Stimulated activated naive CD4-positive, alpha-beta T cell treated with Interleukin-2 at 50 U/mL for 16 hours (primary cell): ENCODE measurements at regions not wholly inside any gene's neighbourhood (a gene's known extent, or its start where the extent isn't known, plus 50 kb on each side); places are given as distances from the start of the nearest gene placed in this dataset.

Experiments
- DNase-seq: peaks from one replicate; lab custom pipeline; 2025; lab: John Stamatoyannopoulos, UW

DNA sequence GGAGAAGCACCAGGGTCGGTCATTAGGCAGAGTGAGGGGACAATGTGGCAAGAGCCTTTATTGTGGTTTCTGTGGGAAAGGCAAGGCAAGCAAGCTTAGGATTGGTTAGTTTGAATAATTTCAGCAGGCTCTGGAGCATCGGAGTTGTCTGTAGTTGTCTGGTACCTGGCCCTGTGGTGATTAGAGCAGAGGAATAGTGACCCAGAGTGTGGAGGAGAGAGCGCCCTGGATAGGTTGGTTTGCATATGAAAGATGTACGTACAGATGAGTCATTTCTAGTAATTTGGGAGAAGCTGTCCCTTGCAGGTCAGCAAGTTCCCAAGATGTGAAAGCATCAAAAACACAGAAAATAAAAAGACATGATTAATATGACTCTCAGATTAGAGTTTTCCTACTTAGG lies 383.1 kb upstream of the MEX3C start:
- no peak for DNase-seq

DNA sequence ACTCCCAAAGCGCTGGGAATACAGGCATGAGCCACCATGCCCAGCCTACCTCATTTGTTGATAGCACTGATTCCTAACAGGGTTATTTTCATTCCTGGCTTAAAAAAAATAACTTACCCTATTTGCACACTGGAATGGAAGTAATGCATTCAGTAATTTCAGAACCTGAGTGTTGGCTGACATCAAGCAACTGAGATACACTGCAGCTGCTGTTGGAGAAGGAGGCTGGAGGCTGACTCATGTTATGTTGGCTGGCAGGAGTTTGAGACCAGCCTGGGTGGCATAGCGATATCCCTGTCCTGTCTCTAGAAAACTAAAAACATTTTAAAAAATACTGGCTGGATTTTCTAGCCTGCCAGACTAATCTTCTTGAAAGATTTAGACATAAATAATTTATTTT lies 385.1 kb upstream of the MEX3C start:
- DNase-seq: no peak

DNA sequence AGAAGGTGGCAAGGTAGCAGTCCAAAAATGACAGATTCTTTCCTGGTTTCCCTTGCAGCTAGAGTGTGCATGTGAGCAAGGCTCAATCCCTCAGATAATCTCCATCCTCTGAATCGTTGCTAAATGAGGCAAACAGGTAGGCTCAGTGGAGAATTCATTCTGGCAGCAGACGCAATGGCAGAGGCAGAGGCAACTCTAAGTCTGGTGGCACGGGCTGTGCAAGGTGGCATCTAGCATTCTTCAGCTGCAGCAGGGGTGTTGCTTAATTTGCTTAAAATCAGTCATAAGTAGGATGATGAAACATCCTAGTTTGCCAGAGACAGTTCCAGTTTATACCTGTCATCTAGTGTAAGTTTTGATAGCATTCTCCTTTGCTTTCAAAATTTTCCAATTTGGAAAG lies 391.1 kb upstream of the MEX3C start:
- no peak for DNase-seq

DNA sequence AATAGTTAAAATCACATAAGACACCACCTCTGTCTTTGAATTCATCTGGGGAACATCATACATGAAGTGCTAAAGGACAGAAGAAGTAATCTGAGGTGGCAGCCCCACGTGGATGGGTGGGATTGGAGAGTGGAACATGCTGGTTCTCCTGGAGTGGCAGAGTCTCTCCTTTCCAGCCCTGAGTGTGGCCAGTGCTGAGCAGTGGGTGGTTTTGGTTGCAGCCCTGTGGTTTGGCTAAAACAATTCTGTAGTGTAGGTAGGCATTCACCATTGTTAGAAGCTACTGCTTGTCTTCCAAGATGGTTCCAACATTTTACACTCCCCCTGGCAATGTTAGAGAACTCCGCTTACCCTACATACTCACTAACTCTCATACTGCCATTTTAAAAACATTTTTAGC lies 396.4 kb upstream of the MEX3C start:
- no peak for DNase-seq

DNA sequence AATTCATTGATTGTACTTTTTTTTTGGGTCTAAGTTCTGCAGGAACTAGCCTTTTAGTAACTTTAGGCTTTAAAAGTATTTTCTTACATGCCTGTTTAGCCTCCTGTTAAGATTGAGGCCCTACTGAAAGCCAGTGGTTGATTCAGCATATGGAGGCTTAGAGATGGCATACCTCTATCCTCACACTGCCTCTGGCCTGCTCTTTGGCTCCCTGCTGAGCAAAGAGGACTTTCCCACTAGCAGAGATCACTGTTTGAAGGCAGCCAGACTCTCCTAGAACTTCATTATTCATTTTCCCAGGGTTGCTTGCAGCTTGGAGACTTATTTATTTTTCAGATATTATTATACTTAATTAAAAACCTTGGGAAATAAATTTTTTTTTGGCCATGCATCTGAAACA lies 405.6 kb upstream of the MEX3C start:
- no peak for DNase-seq

DNA sequence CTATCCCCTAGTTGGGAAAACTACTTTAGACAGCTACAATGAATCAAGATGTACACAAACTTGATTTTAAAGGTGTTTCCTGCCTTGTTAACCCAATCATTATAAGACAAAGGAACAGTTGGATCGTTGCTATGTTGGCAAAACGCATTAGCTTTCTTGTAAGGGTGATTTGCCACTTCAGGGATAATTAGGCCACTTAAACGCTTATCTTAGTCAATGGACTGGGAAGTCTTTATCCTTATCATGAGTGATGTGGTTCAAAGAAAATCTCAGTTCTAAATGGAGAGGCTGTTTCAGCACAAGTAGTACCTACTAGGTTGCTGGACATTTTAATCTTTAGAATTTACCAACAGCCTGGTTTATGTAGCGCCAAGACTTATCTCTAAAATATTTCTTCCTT lies 406.1 kb upstream of the MEX3C start:
- DNase-seq: no peak

DNA sequence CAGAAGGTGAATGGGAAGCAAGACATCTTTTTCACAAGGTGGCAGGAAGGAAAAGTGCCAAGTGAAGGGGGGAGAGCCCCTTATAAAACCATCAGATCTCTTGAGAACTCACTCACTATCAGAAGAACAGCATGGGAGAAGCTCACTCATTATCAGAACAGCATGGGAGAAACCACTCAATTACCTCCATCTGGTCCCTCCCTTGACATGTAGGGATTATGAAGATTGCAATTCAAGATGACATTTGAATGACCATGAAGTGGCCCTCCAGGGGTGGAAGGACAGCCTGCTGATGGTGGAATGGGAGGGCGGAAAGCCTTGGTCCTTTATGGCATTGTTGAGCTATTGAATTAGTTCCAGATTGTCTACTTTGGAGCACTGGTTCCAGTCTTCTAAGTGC lies 413.0 kb upstream of the MEX3C start:
- DNase-seq: no peak

DNA sequence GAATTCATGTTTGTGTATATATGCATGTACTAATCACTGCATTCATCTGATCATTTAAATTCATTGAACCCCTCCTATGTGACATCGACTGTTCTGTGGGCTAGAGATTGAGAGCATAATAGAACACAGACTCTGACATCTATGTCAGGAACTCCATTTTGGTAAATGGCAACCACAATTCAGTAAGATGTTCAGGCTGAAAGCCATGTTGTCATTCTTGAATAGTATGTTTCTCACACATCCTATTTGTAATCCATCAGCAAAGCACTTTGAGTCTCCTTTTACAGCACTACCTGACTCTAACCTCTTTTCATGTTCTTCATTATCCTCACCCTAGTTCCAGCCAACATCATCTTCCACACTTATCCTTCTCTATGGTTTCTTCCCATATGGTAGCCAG lies 413.8 kb upstream of the MEX3C start:
- DNase-seq: no peak

DNA sequence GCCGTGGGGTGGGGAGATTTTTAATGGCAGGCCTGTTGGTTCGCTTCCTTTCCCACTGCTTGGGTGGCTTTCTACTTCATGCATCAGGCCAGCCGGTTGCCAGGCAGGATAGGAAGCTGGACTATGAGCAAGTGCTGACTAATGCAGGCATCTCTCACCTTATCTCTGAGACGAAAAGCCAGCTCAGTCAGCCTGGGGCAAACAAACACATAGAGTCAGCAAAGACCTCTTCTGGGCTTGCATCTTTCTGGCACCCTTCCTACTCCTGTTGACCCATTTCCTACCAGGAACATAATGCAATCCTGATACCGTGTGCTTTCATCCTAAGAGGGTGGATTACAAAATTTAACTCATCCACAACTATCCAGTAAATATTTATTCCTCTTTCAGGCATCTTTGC lies 416.6 kb upstream of the MEX3C start:
- no peak for DNase-seq

DNA sequence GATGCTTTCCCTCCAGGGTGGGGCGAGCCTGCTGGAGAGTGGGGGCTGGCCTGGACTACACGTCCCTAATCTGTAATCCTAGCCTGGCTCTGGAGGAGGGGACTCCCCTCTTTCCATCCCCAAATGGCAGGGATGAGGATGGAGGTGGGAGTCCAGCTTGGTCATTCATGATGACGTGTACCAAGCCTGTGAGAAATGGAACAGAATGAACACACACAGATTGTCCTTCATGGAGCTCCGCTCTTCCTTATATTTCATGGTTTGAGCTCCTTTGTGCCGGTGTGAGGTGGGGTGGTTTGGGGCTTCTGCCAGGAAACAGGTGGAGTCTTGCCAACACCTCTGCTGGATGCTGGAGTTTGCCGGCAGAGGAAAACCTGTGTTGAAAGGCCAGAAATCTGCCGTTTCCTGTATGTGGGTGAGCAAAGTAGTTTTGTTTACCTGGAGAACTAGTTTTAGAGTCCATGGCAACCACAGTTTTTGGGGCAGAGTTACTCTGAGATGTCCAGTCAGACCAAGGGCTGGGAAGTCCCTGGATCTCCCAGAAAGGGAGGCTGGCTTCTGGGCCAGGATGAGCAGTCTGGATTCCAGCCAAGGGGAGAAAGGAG lies 417.6 kb upstream of the MEX3C start:
- DNase-seq: no peak

DNA sequence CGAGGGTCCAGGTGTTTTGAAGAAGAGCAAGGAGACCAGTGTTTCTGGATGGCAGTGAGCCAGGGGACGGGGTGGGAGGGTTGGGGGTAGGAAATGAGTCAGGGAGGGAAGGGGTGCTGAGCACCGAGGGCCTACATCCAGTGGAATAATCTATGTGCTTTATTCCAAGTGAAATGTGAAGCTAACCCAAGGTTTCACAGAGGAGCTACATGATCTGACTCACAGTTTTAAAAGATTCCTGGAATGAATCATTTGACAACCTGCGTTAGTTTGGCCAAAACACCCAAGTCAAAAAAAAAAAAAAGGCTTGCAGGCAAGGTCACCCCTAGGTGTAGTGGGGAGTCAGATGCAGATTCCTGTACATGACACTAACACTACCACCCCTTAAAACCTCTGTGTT lies 419.7 kb upstream of the MEX3C start:
- DNase-seq: no peak

DNA sequence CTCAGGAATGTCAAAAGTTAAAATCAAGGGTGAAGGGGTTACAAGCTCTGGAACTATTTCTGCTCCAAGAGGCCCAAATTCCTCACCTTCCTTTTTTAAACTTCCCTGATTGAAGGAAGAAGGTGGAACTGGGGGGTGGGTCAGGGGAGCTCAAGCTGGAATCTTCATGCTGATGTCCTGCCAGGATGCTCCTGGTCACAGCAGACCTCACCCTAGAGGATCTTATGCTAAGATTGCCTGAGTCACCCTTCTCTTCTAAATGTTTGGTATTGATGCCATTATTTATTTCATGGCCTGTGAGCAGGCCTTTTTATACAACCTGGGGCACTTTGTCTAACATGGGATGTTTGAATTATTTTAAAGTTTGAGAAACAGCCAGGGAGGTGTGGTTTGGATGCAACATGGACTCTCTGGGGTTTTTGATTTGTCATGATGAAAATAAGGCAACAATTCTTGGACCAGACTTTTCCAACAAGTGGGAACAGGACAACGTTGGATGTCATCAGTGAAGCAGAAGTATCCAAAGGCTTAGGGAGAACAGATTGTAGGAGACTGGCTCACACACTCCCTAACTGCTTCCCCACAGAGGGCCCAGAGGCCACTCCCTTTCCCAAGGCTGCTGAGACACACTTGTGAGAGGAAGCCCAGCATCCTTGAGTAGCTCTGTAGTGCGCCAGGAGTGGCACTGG lies 420.2 kb upstream of the MEX3C start:
- no peak for DNase-seq

DNA sequence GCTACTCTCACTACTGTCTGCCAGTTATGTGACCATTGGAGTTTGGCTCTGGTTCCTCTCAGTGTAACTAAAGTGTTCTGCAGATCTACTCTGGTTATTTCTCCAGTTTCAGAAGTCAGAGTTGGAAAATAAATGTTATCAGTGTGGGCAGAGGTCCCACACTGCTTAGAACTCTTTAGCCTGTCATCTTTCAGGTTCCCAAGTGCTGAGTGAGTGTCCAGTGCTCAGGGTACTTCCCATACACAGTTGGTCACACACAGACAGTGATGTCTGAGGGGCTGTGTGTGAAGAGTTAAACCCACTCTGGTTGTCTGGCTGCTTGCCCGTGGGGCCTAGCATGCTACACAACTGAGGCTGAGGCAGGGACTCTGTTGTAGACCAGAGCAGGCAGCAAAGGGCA lies 421.8 kb upstream of the MEX3C start:
- no peak for DNase-seq

DNA sequence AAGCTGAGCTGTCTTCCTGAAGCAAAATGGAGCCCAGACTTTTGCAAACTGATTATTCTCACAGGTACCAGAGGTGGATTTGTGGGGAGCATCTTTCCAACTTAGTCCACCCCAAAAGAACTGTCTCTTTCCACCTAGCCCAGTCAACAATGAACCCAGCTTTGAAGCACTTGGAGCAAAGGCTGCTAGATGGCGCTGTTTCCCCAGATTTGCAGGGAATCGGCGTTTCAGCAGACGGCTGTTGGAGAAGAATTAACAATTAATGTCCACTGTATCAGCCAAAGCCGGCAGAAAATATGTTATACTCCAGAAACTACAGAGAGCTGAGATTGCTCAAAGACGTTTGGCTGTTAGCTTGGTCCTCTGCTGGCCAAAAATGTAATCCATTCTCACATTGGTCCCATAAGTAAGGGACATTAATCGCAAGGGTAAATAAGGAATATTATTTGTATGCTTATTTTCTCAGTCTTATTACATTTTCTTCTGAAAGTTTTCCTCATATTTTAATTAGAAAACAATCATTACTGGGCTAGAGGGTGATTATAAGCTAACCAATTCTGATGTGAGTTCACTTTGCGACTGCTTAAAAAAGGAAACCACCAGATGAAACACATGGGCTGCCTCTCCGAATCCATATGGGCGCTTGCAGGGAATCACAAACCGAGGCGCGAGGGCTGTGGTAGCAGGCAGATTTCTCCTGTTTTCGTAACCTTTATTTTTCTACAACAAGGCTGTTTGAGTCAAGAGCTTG lies 423.8 kb upstream of the MEX3C start:
- DNase-seq: no peak

DNA sequence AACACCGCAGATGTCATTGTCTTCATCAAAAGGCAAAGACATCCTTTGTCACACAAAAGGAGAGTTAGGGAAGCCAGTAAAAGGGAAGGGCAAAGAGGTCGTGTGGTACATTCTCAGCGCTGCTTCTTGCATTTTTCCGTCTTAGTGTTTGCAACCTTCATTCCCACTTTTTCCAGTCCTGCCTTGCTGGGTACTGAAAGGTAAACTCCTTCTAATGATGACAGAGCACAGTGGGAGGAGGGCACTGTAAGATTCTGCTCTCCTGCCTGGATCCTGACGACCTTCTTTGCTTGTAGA lies 424.3 kb upstream of the MEX3C start:
- no peak for DNase-seq

DNA sequence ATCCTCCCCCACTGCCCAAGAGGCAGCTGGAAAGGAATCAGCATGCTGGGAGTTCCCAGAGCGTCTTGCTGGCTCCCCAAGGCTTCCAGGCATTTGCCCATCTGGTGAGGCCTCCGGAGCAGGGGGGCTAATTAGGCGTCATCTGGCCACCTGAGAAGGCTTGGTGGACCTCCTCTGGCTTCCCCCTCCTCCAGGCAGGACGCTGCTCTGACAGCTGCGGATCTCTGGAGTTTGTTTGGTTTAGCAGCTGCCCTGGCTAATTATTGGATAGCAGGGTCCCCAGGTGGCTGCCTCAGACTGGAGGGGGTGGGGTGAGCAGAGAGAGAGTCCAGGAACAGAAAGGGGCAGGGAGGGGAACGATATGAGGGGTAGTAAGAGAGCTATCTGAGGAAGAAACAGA lies 425.2 kb upstream of the MEX3C start:
- no peak for DNase-seq

DNA sequence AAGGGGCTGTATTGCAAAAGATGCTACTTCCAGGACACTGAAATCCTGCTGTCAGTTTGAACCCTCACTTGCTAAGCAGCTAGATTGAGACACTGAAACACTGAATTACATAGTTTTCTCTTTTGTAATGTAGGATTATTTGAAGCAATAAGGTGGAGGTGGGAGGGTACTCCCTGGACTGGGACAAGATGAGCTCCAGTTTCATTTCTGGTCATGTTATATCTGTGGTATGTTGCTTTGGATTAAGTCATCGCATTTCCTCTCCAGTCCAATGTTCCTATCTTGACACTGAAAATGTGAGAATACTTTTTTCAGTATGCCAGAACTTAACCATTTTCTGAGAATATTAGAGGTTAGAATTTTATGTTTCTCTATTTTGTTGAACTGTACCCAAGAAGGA lies 426.2 kb upstream of the MEX3C start:
- DNase-seq: no peak

DNA sequence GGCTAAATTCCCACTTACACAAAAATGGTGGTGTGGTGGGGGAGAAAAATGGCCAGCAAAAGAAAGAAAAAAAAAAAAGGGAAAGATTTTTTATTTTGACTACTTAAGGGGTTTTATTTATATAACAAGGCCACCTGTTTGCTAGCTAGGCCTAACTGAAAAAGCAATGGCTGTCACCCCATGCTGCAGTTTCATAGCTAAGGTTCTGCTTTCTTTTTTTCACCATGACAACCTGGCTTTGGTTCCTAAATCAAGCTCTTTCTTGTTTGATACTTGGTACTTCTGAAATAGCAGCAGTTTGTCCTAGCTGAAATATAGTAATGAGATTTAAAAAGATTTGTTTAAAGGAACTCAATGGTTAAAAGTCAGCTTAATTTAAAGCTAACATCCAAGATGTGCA lies 433.2 kb upstream of the MEX3C start:
- no peak for DNase-seq

DNA sequence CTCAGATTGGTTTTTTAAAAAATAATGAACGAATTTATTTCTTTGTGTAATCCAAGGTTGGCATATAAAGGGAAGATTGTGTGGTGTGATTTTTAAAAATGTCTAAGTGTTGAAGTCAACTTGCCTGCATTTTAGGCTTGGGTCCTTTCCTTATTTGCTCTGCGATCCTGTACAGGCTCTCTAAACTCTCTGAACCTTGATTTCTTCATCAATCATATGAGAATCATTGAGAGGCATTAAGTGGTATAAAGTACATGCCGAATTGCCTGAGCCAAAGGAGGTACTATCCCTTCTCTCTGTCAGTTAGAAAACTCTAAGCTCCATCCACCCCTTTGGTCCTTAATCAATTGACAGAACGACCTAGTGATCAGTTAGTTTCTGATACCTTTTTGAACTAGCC lies 440.4 kb upstream of the MEX3C start:
- no peak for DNase-seq

DNA sequence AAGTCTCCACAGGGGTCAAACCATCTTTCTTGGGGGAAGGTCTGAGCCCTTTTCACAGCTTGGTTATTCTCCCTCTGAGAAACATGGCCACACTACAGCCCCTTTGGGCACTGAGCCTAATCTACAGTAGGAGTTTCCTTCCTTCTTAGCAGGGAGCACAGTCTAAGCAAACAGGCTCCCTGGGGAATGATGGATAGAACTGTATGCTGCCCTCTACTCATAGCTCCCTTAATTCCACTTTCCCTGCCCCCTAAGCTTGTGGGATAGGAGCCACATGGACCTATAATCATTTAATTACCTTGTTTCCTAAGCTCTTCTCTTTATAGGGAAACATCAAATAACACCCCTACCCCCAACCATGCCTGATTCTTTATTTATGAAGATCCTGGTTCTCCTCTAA lies 442.1 kb upstream of the MEX3C start:
- no peak for DNase-seq

DNA sequence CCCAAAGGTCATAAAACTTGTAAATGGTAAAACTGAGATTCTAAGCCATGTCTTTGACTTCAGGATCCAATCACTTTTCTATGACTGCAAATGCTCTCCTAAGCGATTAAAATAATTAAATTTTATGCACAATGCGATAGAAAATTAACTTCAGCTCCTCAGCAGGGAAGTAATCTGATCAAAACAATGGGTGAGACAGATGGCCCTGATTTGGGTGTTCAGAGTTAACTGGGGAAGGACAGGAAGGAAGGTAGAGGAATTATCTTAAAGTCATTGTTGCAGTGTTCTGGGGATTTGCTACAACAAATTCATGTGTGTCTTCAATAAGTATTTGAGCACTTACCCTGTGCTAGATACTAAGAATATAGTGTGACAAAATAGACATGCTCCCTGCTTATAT lies 446.0 kb upstream of the MEX3C start:
- DNase-seq: no peak

DNA sequence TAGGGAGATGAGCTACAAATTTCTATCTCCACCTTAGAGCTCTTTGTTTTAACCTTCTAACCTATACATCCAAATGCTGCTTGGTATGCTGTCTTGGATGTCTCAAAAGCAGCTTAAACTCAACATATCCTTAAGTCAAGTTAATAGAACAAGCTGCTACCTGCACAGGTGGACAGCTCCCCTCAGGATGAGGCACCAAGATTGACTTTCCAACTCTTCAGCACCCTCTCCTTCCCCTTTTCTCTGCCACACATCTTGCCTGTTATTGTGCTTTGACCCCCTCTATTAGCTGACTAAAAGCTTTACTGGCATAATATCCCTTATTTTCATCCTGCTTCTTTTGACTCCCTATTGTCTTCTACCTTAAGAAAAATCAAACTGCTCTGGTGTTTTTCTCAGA lies 448.1 kb upstream of the MEX3C start:
- DNase-seq: no peak

DNA sequence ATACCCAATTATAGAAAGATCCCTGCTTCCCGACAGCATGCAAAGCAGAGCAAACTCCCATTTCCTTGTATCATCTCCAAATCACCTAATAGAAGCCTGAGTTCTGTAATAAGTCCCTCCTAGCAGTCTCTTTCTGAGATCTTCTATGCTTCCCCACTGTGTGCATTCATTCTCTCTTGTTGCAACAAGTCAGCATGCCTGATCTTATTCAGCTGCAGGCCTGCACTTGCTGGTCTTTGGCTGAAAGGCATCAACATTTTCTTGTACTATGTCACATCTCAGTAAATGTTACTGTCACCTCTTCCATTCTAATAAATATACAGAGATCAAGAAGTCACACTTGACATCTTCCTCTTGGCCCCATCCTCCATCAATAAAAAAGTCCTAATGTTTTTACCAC lies 449.9 kb upstream of the MEX3C start:
- DNase-seq: no peak

DNA sequence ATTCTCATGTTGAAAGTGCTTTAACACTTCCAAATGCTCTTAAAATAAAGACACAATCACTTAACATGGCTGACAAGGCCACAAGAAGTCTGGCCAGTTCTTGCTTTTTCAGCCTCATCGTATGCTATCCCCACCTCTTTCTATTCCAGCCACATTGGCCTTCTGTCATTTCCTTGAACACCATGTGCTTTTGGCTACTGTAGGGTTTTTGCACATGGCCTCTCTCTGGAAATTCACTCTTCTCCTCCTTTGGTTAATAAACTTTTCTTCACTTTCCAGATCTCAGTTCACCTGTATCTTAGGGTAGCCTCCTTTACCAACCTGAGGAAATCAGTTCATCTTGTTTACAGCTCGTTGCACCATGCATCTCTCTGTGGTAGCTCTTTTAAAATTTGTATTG lies 450.5 kb upstream of the MEX3C start:
- no peak for DNase-seq
